NCI-H2227 treated with DMSO at 0.1 percent for 48 hours (cell line): ENCODE measurements at regions not wholly inside any gene's neighbourhood (a gene's known extent, or its start where the extent isn't known, plus 50 kb on each side); places are given as distances from the start of the nearest gene placed in this dataset.
"Not testable (repeated sequence)": the region's sequence is repeated elsewhere in the genome, so short reads cannot be mapped to it uniquely, and the experiment has no call there.

ENCODE experiments used
- DNase-seq: peaks from one replicate; lab custom pipeline; 2025; lab: John Stamatoyannopoulos, UW

GRCh38 chr13:82202398-82202797 is 1679.9 kb downstream of the SLITRK1 start:
- DNase-seq = no peak

DNA sequence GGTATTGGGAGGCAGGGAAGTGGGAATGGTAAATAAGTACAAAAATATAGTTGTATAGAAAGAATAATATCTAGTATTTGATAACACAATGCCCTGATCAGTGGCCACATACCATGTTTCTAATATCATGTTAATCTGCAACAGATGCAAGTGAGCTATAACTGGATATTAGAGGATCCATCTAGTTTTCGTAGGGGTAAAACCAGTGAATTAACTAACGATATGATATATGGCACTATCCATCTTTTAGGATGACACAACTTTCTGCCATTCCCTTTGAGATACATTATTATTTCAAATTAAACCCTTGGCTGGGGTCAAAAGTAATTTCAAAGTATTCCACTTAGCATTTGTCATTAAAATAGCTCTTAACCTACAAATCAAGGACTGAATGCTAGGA is 1686.2 kb downstream of the SLITRK1 start:
- no peak for DNase-seq

GRCh38 chr13:82187227-82187626 is 1695.0 kb downstream of the SLITRK1 start:
- DNase-seq = no peak

GRCh38 chr13:82176751-82177150 is 1705.5 kb downstream of the SLITRK1 start:
- no peak for DNase-seq

DNA sequence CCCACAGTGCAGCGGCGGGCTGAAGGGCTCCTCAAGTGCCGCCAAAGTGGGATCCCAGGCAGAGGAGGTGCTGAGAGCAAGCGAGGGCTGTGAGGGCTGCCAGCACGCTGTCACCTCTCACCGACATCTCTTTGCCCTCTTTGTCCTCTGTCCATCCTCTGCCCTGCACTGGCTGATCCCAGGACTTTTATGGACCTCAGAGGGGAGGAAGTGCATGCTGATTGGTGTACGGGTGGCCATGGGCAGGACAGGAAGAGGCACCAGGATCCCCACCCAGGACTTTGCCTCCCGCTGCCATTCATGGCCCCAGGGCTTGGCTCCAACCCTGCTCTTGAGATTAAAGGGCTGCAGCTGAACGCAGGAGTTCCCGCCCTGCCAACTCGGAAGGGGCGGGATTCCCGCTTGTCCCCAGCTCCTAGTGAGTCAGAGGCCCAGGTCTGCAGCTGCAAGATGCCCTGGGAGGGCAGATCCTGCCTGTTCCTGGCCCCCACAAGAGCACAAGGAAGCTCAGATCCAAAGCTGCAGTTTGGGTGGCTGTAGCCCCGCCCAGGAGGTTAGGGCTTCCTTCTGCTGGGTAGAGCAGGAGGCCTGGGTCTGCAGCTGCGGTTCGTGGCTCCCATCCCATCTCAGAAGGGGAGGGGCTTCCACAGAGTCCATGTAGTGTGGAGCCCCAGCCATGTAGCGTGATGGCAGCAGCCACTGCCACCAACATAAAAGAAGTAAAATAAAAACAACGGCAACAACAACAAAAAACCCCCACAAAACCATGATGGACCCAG is 1716.7 kb downstream of the SLITRK1 start:
- DNase-seq = no peak

GRCh38 chr13:82164780-82165395 is 1717.4 kb downstream of the SLITRK1 start:
- DNase-seq = not testable (repeated sequence)

DNA sequence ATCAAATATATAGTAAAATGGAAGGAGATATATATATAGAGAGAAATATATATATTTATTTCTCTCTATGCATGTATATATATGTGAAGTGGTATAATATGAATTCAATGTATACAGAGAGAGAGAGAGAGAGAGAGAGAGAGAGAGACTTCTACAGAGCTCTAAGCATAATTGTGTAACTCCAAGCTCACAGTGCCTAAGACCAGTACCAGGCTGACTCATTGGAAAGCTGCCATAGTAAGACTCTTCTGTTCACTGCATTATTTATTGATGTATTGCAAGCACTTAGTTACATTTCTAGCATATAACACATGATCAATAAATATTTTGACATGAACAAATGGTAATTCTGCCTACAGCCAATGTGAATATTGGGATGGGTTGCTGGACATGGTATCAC is 1734.7 kb downstream of the SLITRK1 start:
- DNase-seq = no peak

GRCh38 chr13:82136880-82137279 is 1745.4 kb downstream of the SLITRK1 start:
- no peak for DNase-seq

DNA sequence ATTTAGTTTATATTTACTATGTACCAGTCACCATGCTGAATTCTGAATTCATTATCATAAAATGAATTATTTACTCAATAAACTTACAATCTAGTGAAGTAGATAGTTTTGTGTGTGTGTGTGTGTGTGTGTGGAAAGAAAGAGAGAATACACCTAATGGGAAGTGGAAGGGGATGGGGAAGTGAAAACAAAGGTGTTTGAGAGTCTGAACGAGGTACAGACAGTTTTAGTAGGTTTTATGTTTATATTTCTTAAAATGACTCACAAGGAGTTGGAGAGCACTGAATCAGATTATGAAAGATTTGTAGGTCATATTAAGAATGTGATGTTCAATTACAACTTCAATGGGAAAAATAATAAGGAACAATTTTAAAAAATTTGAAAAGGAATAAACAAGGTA is 1753.0 kb downstream of the SLITRK1 start:
- no peak for DNase-seq

DNA sequence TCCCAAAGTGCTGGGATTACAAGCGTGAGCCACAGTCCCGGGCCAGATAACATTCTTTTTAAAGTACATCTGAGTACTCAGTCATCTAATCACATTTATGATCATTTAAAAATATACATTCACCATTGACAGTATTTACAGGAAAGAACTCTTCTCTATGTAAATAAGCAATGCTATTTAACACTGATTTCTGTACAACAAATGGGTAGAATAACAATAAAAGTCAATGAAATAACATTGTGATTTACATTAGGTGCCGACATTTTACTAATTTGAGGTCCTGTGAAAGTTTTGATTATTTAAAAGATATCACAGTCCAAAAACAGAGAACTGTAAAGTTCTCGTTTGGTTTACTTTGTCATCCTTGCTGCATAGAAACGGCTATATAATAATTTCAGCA is 1763.7 kb downstream of the SLITRK1 start:
- DNase-seq = no peak

- DNase-seq = no peak
Measured at GRCh38 chr13:82116422-82116989, 1765.8 kb downstream of the SLITRK1 start.

- DNase-seq = no peak
Measured at GRCh38 chr13:82115391-82115790, 1766.9 kb downstream of the SLITRK1 start.

DNA sequence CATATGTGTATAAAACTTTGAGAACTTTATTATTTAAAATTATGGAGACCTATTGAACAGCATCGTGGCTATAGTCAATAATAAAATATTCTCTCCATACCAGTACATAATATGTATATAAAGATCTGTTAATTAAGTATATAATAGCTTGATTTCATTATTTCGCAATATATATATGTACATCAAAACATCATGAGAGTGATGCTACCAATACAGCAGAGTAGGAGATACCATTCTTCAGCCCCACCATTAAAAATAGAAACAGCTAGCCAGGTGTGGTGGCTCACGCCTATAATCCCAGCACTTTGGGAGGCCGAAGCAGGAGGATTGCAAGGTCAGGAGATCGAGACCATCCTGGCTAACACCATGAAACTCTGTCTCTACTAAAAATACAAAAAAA is 1755.3 kb upstream of the SPRY2 start:
- no peak for DNase-seq

DNA sequence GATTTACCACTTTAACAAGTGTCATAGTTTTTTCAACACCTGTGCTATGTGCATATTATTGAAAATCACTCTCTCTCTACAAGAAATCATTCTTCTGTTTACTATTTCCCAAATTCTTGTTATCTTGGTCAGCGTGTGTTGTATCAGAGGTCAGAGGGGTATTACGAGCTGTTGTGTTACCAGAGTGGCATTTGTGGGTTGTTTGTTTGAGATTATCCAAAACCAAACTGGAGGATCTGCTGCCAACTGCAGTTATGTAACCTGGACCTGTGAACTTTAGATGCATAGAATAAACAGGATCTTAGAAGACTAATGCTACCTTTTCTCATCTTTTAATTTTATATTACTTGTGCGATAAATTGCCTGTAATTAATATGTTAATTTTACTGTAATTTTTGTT is 1751.4 kb upstream of the SPRY2 start:
- no peak for DNase-seq

GRCh38 chr13:82088781-82089180 is 1747.9 kb upstream of the SPRY2 start:
- DNase-seq = no peak

DNA sequence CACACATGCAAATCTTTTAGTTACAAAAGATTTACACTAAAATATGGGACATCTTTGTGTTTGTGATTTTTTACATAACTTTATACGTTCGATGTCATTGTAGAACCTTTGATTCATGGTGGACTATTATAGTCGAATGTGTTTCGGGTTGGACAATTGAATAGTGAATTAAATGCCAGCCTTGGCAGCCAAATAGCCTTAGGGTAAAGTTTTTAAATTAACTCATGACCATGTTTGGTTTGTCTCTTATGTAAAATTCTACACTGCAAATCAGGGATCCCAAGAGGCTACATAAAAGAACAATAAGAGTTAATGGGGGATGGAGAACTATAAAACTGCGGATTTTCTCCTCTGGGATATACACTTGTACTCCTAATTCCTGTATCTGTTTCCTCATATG is 1735.6 kb upstream of the SPRY2 start:
- DNase-seq = no peak

DNA sequence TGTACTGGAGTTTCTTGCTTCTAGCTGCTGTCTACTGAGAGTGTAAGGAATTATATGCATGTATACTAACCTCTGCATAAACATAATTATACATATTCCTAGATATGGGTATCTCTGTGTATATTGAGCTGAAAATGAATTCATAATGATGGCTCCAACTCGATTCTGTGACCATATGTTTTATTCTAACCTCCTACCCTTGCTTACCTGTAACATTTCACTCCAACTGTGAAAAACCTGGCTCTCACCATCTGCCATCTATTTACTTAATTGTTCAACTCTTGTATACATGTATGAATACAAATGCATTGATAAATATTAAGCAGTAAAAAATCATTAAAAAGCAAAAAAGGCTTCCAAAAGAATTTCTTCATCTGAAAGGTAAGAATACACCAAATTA is 1729.5 kb upstream of the SPRY2 start:
- DNase-seq = no peak

- no peak for DNase-seq
Measured at GRCh38 chr13:82062772-82063171, 1721.8 kb upstream of the SPRY2 start.

DNA sequence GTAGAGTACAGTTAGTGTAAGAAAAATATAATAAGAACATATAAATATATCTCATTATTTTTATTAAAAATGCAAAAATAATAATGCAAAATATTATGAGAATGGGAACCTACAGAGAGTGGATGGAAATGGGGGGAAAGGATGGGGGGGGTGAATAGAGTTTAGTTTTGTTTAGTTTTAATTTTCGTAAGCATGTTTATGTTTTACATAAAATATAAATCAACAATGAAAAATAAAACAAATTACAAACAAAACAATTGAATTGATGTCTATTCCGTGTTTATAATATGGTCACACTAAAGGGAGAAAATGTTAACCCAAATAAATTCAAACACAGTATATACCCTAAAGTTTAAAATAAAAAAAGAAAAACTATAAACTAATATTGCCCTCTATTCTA is 1717.4 kb upstream of the SPRY2 start:
- DNase-seq = no peak

DNA sequence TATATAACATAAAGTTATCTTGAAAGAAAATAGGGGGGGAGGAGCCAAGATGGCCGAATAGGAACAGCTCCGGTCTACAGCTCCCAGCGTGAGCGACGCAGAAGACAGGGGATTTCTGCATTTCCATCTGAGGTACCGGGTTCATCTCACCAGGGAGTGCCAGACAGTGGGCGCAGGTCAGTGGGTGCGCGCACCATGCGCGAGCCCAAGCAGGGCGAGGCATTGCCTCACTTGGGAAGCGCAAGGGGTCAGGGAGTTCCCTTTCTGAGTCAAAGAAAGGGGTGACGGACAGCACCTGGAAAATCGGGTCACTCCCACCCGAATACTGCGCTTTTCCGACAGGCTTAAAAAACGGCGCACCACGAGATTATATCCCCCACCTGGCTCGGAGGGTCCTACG is 1704.4 kb upstream of the SPRY2 start:
- not testable (repeated sequence) for DNase-seq

DNA sequence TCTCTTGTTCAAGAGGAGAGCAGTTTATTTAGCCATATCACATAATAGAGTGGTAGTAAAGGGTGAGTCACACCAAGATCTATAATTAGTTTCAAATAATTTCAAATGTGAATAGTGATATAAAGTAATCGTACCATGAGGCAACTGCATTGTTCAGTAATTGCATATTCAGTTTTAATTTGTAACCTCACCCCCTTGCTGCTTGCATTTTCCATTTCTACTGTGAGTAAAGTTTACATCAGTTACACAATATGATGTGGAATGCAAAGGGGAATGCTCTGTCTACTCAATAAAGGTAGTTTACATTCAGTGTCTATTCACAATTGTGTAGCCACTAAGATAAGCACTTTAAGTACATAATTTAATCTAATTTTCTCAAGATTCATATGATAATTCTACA is 1695.7 kb upstream of the SPRY2 start:
- DNase-seq = no peak

DNA sequence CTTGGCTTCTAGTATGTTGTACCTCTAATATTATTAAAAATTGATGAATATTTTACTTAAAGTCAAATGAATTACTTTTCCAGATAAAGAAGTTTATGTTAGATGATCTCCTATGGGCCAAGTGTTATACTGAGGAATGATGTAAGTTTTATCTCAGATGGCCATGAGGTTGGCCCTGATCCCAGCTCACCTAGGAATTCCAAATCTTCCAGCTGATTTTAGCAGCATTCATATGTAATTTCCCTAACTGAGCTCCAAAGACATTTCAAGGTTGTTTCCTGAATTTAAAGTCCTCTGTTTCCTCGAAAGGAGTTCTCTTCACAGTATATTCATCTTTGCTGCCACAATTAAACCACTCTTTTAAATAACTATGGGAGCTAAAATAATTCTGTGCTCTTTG is 1670.4 kb upstream of the SPRY2 start:
- DNase-seq = no peak

DNA sequence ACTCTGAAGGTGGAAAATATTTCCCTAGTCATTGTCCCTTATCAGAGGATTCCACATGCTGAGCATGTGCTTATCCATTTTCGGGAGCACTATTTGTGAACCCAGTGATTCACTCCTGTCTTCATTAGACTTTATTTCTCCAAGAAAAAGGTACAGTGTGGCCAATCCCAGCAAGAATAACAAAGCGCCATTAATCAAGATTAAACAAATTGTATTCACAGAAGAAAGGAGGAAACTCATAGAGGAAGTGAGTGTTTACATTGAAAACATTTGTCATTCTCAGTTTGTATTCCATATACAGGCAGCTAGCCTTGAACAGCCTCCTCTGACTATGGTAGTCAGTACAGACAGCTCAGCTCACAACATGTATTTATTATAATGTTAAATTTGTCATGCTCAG is 1669.9 kb upstream of the SPRY2 start:
- DNase-seq = no peak

DNA sequence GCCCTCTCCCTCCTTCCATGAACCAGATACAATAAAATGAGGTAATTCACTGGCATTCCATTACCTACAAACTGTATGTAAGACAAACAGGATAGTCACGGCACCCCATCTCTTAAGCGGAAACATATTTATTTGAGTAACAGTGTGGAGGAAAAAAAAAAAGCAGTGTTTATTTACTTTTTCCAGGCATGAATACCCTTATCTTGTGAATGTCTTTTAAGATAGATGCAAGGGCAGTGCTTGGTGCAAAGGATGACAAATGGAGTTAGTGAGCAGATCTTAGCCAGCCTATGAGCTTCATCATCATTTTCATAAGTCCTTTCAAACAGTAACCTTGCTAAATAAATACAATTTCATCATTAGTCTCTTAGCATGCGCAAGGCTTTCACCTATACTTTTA is 1661.8 kb upstream of the SPRY2 start:
- no peak for DNase-seq
